Peyer's patch (tissue), 4 donors: ENCODE measurements at regions not wholly inside any gene's neighbourhood (a gene's known extent, or its start where the extent isn't known, plus 50 kb on each side); places are given as distances from the start of the nearest gene placed in this dataset.

Experiments
- CTCF ChIP-seq, 6 experiments: fragments of 450-650 bp in 4 of 6; fragments of 200-600 bp in 2 of 6; sonication (generic) in 1 of 6; IDR thresholded peaks; one replicate each; pipeline ENCODE4 v1.5.1; 2017 to 2019; ENCODE audit warnings: antibody characterized with exemption in 6 of 6, mild to moderate bottlenecking in 3 of 6, moderate library complexity in 1 of 6
- POLR2A ChIP-seq, 2 donors: fragments of 450-650 bp; IDR thresholded peaks; one replicate each; pipeline ENCODE4 v1.5.1; 2017; ENCODE audit warnings: antibody characterized with exemption in 2 of 2, mild to moderate bottlenecking in 2 of 2, moderate library complexity in 2 of 2

DNA sequence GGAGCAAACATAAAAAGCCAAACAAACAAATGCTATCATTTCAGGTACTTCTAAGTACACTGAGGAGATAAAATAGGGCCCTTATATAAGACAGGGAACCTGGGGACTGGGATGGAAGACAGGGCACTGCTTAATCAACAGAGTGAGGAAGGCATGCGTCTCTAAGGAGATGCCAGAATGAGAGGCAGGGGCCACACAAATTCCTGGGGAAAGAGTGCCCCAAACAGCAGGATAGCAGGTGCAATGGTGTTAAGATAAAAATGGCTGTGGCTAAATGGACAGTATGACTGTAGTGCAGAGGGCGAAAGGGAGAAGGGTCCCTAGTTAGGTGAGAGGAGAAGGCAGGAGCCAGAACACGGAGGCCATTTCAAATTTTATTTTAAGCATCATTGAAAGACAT, 113.9 kb downstream of the ZBTB18 start:
- no peak for TF ChIP-seq CTCF (IDR thresholded peaks at IDR 0.05)
- TF ChIP-seq POLR2A (IDR thresholded peaks at IDR 0.05), result no peak
